GM12891 (cell line): ENCODE measurements at regions not wholly inside any gene's neighbourhood (a gene's known extent, or its start where the extent isn't known, plus 50 kb on each side); places are given as distances from the start of the nearest gene placed in this dataset.

Source experiments
- POLR2A ChIP-seq: IDR thresholded peaks from 2 replicates; pipeline ENCODE4 v1.6.1; 2011; ENCODE audit warnings: low read depth, low read length, control low read depth
- POLR2AphosphoS5 ChIP-seq: IDR thresholded peaks from 2 replicates; pipeline ENCODE4 v1.6.1; 2011; ENCODE audit warnings: low read depth, low read length, control low read depth
- TAF1 ChIP-seq: IDR thresholded peaks from 2 replicates; pipeline ENCODE4 v1.6.1; 2011; ENCODE audit warnings: low read depth, low read length, control low read depth

DNA sequence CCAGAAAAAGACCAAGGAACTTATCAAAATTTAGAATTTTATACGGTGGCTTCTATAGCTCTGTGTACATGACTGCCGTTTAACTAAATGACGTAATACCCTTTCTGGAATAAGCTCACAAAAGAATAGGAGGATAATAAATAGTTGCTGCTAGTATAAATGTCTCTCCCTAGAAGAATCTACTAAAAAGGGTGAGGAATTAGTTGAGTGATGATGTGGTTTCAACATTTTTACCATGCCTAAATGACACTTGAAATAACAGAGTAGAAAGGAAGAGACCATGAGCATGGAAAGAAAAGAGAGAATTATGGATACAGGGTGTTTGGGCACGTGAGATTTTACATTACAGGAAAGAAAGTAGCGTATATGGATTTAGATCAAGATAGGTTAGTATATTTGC, 231.1 kb downstream of the ARAP2 start:
- no peak for TF ChIP-seq POLR2AphosphoS5
- TF ChIP-seq TAF1: no peak
- no peak for TF ChIP-seq POLR2A
